B cell (primary cell): ENCODE measurements at regions not wholly inside any gene's neighbourhood (a gene's known extent, or its start where the extent isn't known, plus 50 kb on each side); places are given as distances from the start of the nearest gene placed in this dataset.

Experiments used
- ATAC-seq: fragments of 200-7000 bp; cut with Tn5 transposase; one replicate; pipeline ENCODE4 v1.10.0; 2021; ENCODE audit warnings: low read depth, mild to moderate bottlenecking, moderate number of reproducible peaks, moderate library complexity
- CTCF ChIA-PET: fragments of 350-600 bp; sonication (Branson Sonifier 250); formaldehyde crosslinking; loops from one replicate; lab custom pipeline; 2021; ENCODE audit warnings: antibody characterized with exemption, inconsistent platforms; lab: Charles Lee
- POLR2A ChIA-PET: fragments of 350-600 bp; sonication (Branson Sonifier 250); formaldehyde crosslinking; loops from one replicate; lab custom pipeline; 2021; ENCODE audit warnings: antibody characterized with exemption; lab: Charles Lee
- DNase-seq: peaks from one replicate; pipeline ENCODE4 v3.0.0; 2013
- H2AFZ ChIP-seq: 2 replicates; pipeline ENCODE4 v1.6.1; 2012; ENCODE audit warnings: mild to moderate bottlenecking, low read depth, low read length; ENCODE audit not compliant: insufficient read depth, poor library complexity, severe bottlenecking
- H3K27ac ChIP-seq, 2 donors: 1 replicate in 1 of 2; 2 replicates in 1 of 2; pipeline ENCODE4 v1.5.1; 2012 to 2013; ENCODE audit warnings: low read length in 2 of 2, mild to moderate bottlenecking in 2 of 2, moderate library complexity in 1 of 2
- H3K27me3 ChIP-seq, 4 experiments: fragments of 200-600 bp in 1 of 4; sonication (generic) in 1 of 4; replicated peaks in 1 of 4; 1 replicate in 2 of 4; 2 replicates in 2 of 4; pipeline versions ENCODE4 v1.6.1 to v1.7.0; 2013 to 2016; ENCODE audit warnings: low read length in 3 of 4, mild to moderate bottlenecking in 2 of 4, mixed read lengths in 1 of 4, moderate library complexity in 1 of 4; ENCODE audit not compliant: insufficient read depth in 4 of 4, control insufficient read depth in 3 of 4; ENCODE audit errors: control extremely low read depth in 1 of 4
- H3K36me3 ChIP-seq, 2 experiments: replicated peaks in 1 of 2; 1 replicate in 1 of 2; 2 replicates in 1 of 2; pipeline versions ENCODE4 v1.6.1 to v1.7.1; 2013; ENCODE audit warnings: low read length in 1 of 2; ENCODE audit not compliant: insufficient read depth in 2 of 2, control insufficient read depth in 1 of 2; ENCODE audit errors: control extremely low read depth in 1 of 2, extremely low read depth in 1 of 2
- H3K4me1 ChIP-seq, 2 donors: fragments of 200-600 bp in 1 of 2; sonication (generic) in 1 of 2; 1 replicate in 1 of 2; 2 replicates in 1 of 2; pipeline versions ENCODE4 v1.5.1 to v1.6.1; 2013 to 2017; ENCODE audit warnings: low read length in 2 of 2; ENCODE audit not compliant: control insufficient read depth in 2 of 2, insufficient read depth in 2 of 2
- H3K4me2 ChIP-seq: replicated peaks from 2 replicates; pipeline ENCODE3; 2012; ENCODE audit warnings: mild to moderate bottlenecking, low read depth, low read length; ENCODE audit not compliant: poor library complexity, severe bottlenecking
- H3K4me3 ChIP-seq, 5 experiments: fragments of 200-600 bp in 1 of 5; sonication (generic) in 1 of 5; 1 replicate in 3 of 5; 2 replicates in 2 of 5; pipeline versions ENCODE4 v1.5.1 to v1.7.0; 2011 to 2016; ENCODE audit warnings: low read length in 4 of 5, mild to moderate bottlenecking in 4 of 5, low read depth in 2 of 5, control low read depth in 1 of 5, moderate library complexity in 1 of 5; ENCODE audit not compliant: insufficient read depth in 1 of 5; ENCODE audit errors: control extremely low read depth in 1 of 5, extremely low read depth in 1 of 5
- H3K79me2 ChIP-seq: fragments of 200-600 bp; sonication (generic); one replicate; pipeline ENCODE4 v1.6.0; 2016; ENCODE audit warnings: low read length; ENCODE audit not compliant: control insufficient read depth, insufficient read depth
- H3K9ac ChIP-seq: fragments of 200-600 bp; sonication (generic); 2 replicates; pipeline ENCODE4 v1.6.1; 2017; ENCODE audit warnings: mild to moderate bottlenecking, low read length, moderate library complexity
- H3K9me3 ChIP-seq, 3 donors: one replicate each; pipeline versions ENCODE4 v1.6.1 to v1.7.1; 2013; ENCODE audit warnings: low read length in 2 of 3; ENCODE audit not compliant: control insufficient read depth in 2 of 3, insufficient read depth in 1 of 3; ENCODE audit errors: control extremely low read depth in 1 of 3
- H4K20me1 ChIP-seq: 2 replicates; pipeline ENCODE4 v1.6.0; 2012; ENCODE audit warnings: mild to moderate bottlenecking, low read length; ENCODE audit not compliant: insufficient read depth, control insufficient read depth, poor library complexity, severe bottlenecking
- H3K27ac Mint-ChIP-seq: one replicate; pipeline ENCODE4 v1.8.0; 2021; ENCODE audit warnings: mixed read lengths
- H3K27me3 Mint-ChIP-seq: one replicate; pipeline ENCODE4 v1.8.0; 2021; ENCODE audit warnings: mixed read lengths
- H3K4me1 Mint-ChIP-seq: one replicate; pipeline ENCODE4 v1.8.0; 2021; ENCODE audit warnings: mixed read lengths
- H3K4me3 Mint-ChIP-seq: one replicate; pipeline ENCODE4 v1.8.0; 2021; ENCODE audit warnings: mixed read lengths
- H3K9me3 Mint-ChIP-seq: one replicate; pipeline ENCODE4 v1.8.0; 2022; ENCODE audit warnings: mixed read lengths; ENCODE audit not compliant: insufficient read depth
- CTCF ChIP-seq: fragments of 200-600 bp; IDR thresholded peaks from one replicate; pipeline ENCODE4 v1.8.0; 2022; ENCODE audit warnings: antibody characterized with exemption, mild to moderate bottlenecking
- EZH2 ChIP-seq: IDR thresholded peaks from 2 replicates; pipeline ENCODE4 v1.6.1; 2012; ENCODE audit warnings: borderline replicate concordance, low read depth, mild to moderate bottlenecking, moderate library complexity, low read length; ENCODE audit not compliant: insufficient read depth, poor library complexity, severe bottlenecking
- WGBS: methylation state at CpG from one replicate; pipeline ENCODE4 v1.1.5; 2013; ENCODE audit warnings: missing lambda C conversion rate; ENCODE audit not compliant: insufficient coverage; 5-methylcytosine and 5-hydroxymethylcytosine counted together
- intact Hi-C: fragments of 100-400 bp; cut with micrococcal nuclease; formaldehyde crosslinking; loops from one replicate; pipeline ENCODE4 v1.10.0; 2022

GRCh38 chr13:111572956-111573761, 252.7 kb downstream of the TEX29 start:
- no peak overlapping the region for H3K4me3 Mint-ChIP-seq
- POLR2A ChIA-PET, result no interaction called here
- Histone ChIP-seq H3K9ac (no peak overlapping the region), H3K4me2 (no peak overlapping the region), H3K9me3 (peaks cover 0 to 49% (median 10%) of the 10 kb centered on the region in 3 donors), H3K79me2 (no peaks in the 10 kb centered on the region), H2AFZ (no peak overlapping the region), H4K20me1 (no peaks in the 10 kb centered on the region), H3K4me3 (no peak overlapping the region), H3K27ac (no peak overlapping the region), H3K4me1 (no peaks in the 10 kb centered on the region), H3K36me3 (no peaks in the 10 kb centered on the region), H3K27me3 (no peaks in the 10 kb centered on the region)
- peaks cover 4% of the 10 kb centered on the region for H3K27me3 Mint-ChIP-seq
- ATAC-seq (no peak), DNase-seq (no peak)
- H3K9me3 Mint-ChIP-seq, result peaks cover 12% of the 10 kb centered on the region
- TF ChIP-seq CTCF (no peak), EZH2 (no peak)
- H3K27ac Mint-ChIP-seq, result no peak overlapping the region
- 95% methylated on average over 21 of the region's 27 CpGs for WGBS
- CTCF ChIA-PET, result no interaction called here
- no peaks in the 10 kb centered on the region for H3K4me1 Mint-ChIP-seq
- intact Hi-C loops, result no loop called here

- Histone ChIP-seq H3K79me2 (no peaks in the 10 kb centered on the region), H4K20me1 (no peaks in the 10 kb centered on the region), H3K4me1 (no peaks in the 10 kb centered on the region), H3K27me3 (no peaks in the 10 kb centered on the region), H3K9me3 (peaks cover 0 to 47% (median 10%) of the 10 kb centered on the region in 3 donors), H3K9ac (no peak overlapping the region), H3K4me3 (no peak overlapping the region), H3K4me2 (no peak overlapping the region), H3K27ac (no peak overlapping the region), H2AFZ (no peak overlapping the region), H3K36me3 (no peaks in the 10 kb centered on the region)
- H3K4me3 Mint-ChIP-seq, result no peak overlapping the region
- H3K27ac Mint-ChIP-seq, result no peak overlapping the region
- no peak for TF ChIP-seq EZH2
- no peak for TF ChIP-seq CTCF
- 96% methylated on average over 6 of the region's 7 CpGs for WGBS
- no peak for DNase-seq
- ChIA-PET POLR2A (no interaction called here), CTCF (no interaction called here)
- H3K27me3 Mint-ChIP-seq, result peaks cover under 1% of the 10 kb centered on the region
- H3K4me1 Mint-ChIP-seq, result no peaks in the 10 kb centered on the region
- no peak for ATAC-seq
- intact Hi-C loops, result no loop called here
- H3K9me3 Mint-ChIP-seq, result peaks cover 12% of the 10 kb centered on the region
These were observed 253.4 kb downstream of the TEX29 start for GRCh38 chr13:111573801-111574200.
